ENCODE measurements at regions not wholly inside any gene's neighbourhood (a gene's known extent, or its start where the extent isn't known, plus 50 kb on each side); places are given as distances from the start of the nearest gene placed in this dataset.

DNA sequence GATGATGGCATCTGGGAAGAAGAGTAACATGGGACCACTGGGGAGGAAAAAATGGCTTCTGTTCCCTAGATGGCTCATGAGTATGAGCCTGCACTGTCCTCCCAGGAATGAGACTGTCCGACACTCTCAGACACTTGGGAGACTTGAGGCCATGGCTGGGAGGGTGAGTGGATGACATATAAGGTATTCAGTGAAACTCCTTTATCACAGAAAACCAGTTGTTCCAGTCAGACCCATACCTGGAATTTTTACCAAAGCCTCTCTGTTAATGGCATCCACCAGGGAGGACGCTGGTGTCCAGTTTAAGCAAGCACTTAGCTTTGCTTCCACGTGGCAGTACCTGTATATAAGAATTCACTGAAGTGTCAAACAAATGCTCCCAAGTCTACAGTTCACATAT lies 116.7 kb upstream of the C10orf90 start:
- Histone ChIP-seq H3K4me2 (ENCODE audit: low read length) (no peak overlapping the region), H3K79me2 (ENCODE audit: control insufficient read depth, low read length) (no peaks in the 10 kb centered on the region), H3K36me3 (ENCODE audit: control insufficient read depth, low read length) (no peaks in the 10 kb centered on the region), H3K4me1 (ENCODE audit: control insufficient read depth, low read length) (no peaks in the 10 kb centered on the region), H3K27me3 (ENCODE audit: control insufficient read depth, low read length) (no peaks in the 10 kb centered on the region), H3K9me2 (replicated peaks; ENCODE audit: control insufficient read depth, low read length) (no peaks in the 10 kb centered on the region), H3K27ac (ENCODE audit: low read depth, low read length) (no peak overlapping the region), H3K9me3 (ENCODE audit: control insufficient read depth, insufficient read depth, low read length) (no peaks in the 10 kb centered on the region), H3K4me3 (ENCODE audit: low read length) (no peak overlapping the region), H3F3A (ENCODE audit: control insufficient read depth, insufficient read depth) (no peaks in the 10 kb centered on the region), H4K20me1 (ENCODE audit: control insufficient read depth, insufficient read depth, low read depth, low read length) (no peaks in the 10 kb centered on the region)
- no peak for TF ChIP-seq EZH2phosphoT487 (IDR thresholded peaks at IDR 0.05; ENCODE audit: borderline replicate concordance, low read length)
- no peak for TF ChIP-seq CTCF (IDR thresholded peaks at IDR 0.05; ENCODE audit: low read depth, low read length, poor library complexity, severe bottlenecking)

- H3K4me2 ChIP-seq (ENCODE audit: low read length): no peak overlapping the region
Measured at GRCh38 chr10:126795318-126795717, 109.9 kb upstream of the DOCK1 start.

DNA sequence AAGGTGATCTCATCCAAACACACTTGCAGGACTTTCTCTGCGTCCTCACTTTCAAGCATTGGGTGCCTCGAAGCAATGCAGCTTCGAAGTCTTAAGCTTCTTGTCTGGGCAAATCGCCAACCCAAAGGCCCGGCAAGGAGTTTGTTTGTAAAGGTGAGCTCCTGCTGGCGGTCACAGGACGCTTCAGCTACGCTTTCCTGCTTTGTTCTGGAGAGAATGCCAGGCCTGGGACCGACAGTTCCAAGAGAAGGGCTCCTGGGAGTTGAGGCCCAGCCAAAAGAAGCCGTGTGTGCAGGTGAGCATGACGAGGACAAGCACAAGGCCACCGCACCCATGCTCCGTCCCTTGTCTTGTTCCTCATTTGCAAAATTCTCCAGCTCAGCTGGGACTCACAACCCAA lies 106.6 kb upstream of the DOCK1 start:
- H3K27ac ChIP-seq (ENCODE audit: low read depth, low read length): no peak overlapping the region
- H3K4me1 ChIP-seq (ENCODE audit: control insufficient read depth, low read length): no peaks in the 10 kb centered on the region
- no peak overlapping the region for H3K4me3 ChIP-seq (ENCODE audit: low read length)
- no peak overlapping the region for H3K4me2 ChIP-seq (ENCODE audit: low read length)
- no peaks in the 10 kb centered on the region for H3K9me2 ChIP-seq (replicated peaks; ENCODE audit: control insufficient read depth, low read length)
- no peaks in the 10 kb centered on the region for H4K20me1 ChIP-seq (ENCODE audit: control insufficient read depth, insufficient read depth, low read depth, low read length)
- H3K27me3 ChIP-seq (ENCODE audit: control insufficient read depth, low read length): no peaks in the 10 kb centered on the region
- H3K79me2 ChIP-seq (ENCODE audit: control insufficient read depth, low read length): no peaks in the 10 kb centered on the region
- TF ChIP-seq CTCF (IDR thresholded peaks at IDR 0.05; ENCODE audit: low read depth, low read length, poor library complexity, severe bottlenecking) (no peak), EZH2phosphoT487 (IDR thresholded peaks at IDR 0.05; ENCODE audit: borderline replicate concordance, low read length) (no peak)
- H3F3A ChIP-seq (ENCODE audit: control insufficient read depth, insufficient read depth): no peaks in the 10 kb centered on the region
- H3K9me3 ChIP-seq (ENCODE audit: control insufficient read depth, insufficient read depth, low read length): no peaks in the 10 kb centered on the region; the same call in 1 of the 2 replicates
- no peaks in the 10 kb centered on the region for H3K36me3 ChIP-seq (ENCODE audit: control insufficient read depth, low read length)

More at GRCh38 chr10:126795318-126795717, 109.9 kb upstream of the DOCK1 start:
- H4K20me1 ChIP-seq (ENCODE audit: control insufficient read depth, insufficient read depth, low read depth, low read length): no peaks in the 10 kb centered on the region
- H3K79me2 ChIP-seq (ENCODE audit: control insufficient read depth, low read length): no peaks in the 10 kb centered on the region
- H3K36me3 ChIP-seq (ENCODE audit: control insufficient read depth, low read length): no peaks in the 10 kb centered on the region
- no peaks in the 10 kb centered on the region for H3F3A ChIP-seq (ENCODE audit: control insufficient read depth, insufficient read depth)
- H3K4me1 ChIP-seq (ENCODE audit: control insufficient read depth, low read length): no peaks in the 10 kb centered on the region
- H3K27ac ChIP-seq (ENCODE audit: low read depth, low read length): no peak overlapping the region
- no peak overlapping the region for H3K4me3 ChIP-seq (ENCODE audit: low read length)
- H3K27me3 ChIP-seq (ENCODE audit: control insufficient read depth, low read length): no peaks in the 10 kb centered on the region
- H3K9me2 ChIP-seq (replicated peaks; ENCODE audit: control insufficient read depth, low read length): no peaks in the 10 kb centered on the region
- TF ChIP-seq EZH2phosphoT487 (IDR thresholded peaks at IDR 0.05; ENCODE audit: borderline replicate concordance, low read length) (no peak), CTCF (IDR thresholded peaks at IDR 0.05; ENCODE audit: low read depth, low read length, poor library complexity, severe bottlenecking) (no peak)
- no peaks in the 10 kb centered on the region; the same call in 1 of the 2 replicates for H3K9me3 ChIP-seq (ENCODE audit: control insufficient read depth, insufficient read depth, low read length)

Measured in DOHH2 (cell line).